Ovary (tissue), 7 donors: ENCODE measurements at regions not wholly inside any gene's neighbourhood (a gene's known extent, or its start where the extent isn't known, plus 50 kb on each side); places are given as distances from the start of the nearest gene placed in this dataset.

Experiments
- DNase-seq, 5 donors: peaks; one replicate each; pipeline ENCODE4 v3.0.0-alpha.2; 2019 to 2020
- H3K27ac ChIP-seq, 2 donors: fragments of 200-600 bp; one replicate each; pipeline versions ENCODE4 v1.5.1 to v1.8.0; 2019 to 2022
- H3K27me3 ChIP-seq: fragments of 200-600 bp; one replicate; pipeline ENCODE4 v1.8.0; 2022
- H3K36me3 ChIP-seq: fragments of 200-600 bp; sonication (generic); one replicate; pipeline ENCODE4 v1.5.1; 2019
- H3K4me1 ChIP-seq: one replicate; pipeline ENCODE4 v1.8.1; 2013; ENCODE audit warnings: mild to moderate bottlenecking, moderate library complexity; ENCODE audit not compliant: insufficient read depth
- H3K4me3 ChIP-seq: fragments of 200-600 bp; sonication (generic); one replicate; pipeline ENCODE4 v1.5.1; 2017
- H3K9me3 ChIP-seq, 2 donors: fragments of 200-600 bp in 1 of 2; sonication (generic) in 1 of 2; one replicate each; pipeline versions ENCODE4 v1.5.1 to v1.8.1; 2013 to 2019; ENCODE audit warnings: mild to moderate bottlenecking in 1 of 2, moderate library complexity in 1 of 2
- EP300 ChIP-seq: sonication (generic); formaldehyde crosslinking; IDR thresholded peaks from one replicate; pipeline ENCODE4 v1.6.1; 2017; ENCODE audit warnings: antibody characterized with exemption
- POLR2A ChIP-seq: fragments of 450-650 bp; IDR thresholded peaks from one replicate; pipeline ENCODE4 v1.6.1; 2017; ENCODE audit warnings: antibody characterized with exemption, mild to moderate bottlenecking, moderate library complexity
- WGBS, 3 donors: extraction: QIAGEN DNeasy Blood & Tissue Kit in 1 of 3; methylation state at CpG; one replicate each; pipeline versions ENCODE4 v1.1.5 to v1.1.7; 2013 to 2017; 5-methylcytosine and 5-hydroxymethylcytosine counted together
- intact Hi-C, 4 donors: fragments of 100-400 bp; cut with DNase I; formaldehyde crosslinking; loops; one replicate each; pipeline versions ENCODE4 v1.11.0 to v1.15.1; 2022 to 2023
- TF ChIP-seq, protein P1 (sequence below), 3 donors: fragments of 450-650 bp in 2 of 3; fragments of 200-600 bp in 1 of 3; IDR thresholded peaks; one replicate each; pipeline versions ENCODE4 v1.5.1 to v1.8.0; 2016 to 2022; ENCODE audit warnings: antibody characterized with exemption in 3 of 3, mild to moderate bottlenecking in 1 of 3
- donor health status: DM: no; HTN: no; CAD: no; lungs with moderate emphysema.
- donor health status: DM: no; HTN: no; CAD: no.
- donor health status: Bipolar disorder and iron deficiency.
- donor health status: DM: no; HTN: no; CAD: no.
- donor health status: DM: yes; HTN: yes; CAD: no.

GRCh38 chr14:71408362-71409030 is 501.2 kb downstream of the PCNX1 start:
- 83 to 93% (median 84%) methylated on average over 7 of the region's 7 CpGs for WGBS, 3 donors
- H3K4me3 ChIP-seq: no peak overlapping the region
- H3K36me3 ChIP-seq: no peaks in the 10 kb centered on the region
- TF ChIP-seq EP300 (no peak), POLR2A (no peak)
- TF ChIP-seq, protein P1, sequence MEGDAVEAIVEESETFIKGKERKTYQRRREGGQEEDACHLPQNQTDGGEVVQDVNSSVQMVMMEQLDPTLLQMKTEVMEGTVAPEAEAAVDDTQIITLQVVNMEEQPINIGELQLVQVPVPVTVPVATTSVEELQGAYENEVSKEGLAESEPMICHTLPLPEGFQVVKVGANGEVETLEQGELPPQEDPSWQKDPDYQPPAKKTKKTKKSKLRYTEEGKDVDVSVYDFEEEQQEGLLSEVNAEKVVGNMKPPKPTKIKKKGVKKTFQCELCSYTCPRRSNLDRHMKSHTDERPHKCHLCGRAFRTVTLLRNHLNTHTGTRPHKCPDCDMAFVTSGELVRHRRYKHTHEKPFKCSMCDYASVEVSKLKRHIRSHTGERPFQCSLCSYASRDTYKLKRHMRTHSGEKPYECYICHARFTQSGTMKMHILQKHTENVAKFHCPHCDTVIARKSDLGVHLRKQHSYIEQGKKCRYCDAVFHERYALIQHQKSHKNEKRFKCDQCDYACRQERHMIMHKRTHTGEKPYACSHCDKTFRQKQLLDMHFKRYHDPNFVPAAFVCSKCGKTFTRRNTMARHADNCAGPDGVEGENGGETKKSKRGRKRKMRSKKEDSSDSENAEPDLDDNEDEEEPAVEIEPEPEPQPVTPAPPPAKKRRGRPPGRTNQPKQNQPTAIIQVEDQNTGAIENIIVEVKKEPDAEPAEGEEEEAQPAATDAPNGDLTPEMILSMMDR (IDR thresholded peaks at IDR 0.05): no peak
- peaks cover 4% of the 10 kb centered on the region for H3K4me1 ChIP-seq
- no peaks in the 10 kb centered on the region for H3K9me3 ChIP-seq
- H3K27me3 ChIP-seq: no peaks in the 10 kb centered on the region
- H3K27ac ChIP-seq: no peak overlapping the region
- intact Hi-C loops: no loop called here
- DNase-seq: no peak

GRCh38 chr14:71410578-71411284 is 503.5 kb downstream of the PCNX1 start:
- no peak for DNase-seq
- 91 to 94% (median 94%) methylated on average over 5 of the region's 5 CpGs for WGBS, 3 donors
- TF ChIP-seq POLR2A: no peak
- TF ChIP-seq, protein P1 (IDR thresholded peaks at IDR 0.05): no peak
- TF ChIP-seq EP300: no peak
- Histone ChIP-seq H3K4me3 (no peak overlapping the region), H3K9me3 (no peaks in the 10 kb centered on the region), H3K36me3 (no peaks in the 10 kb centered on the region), H3K27ac (no peak overlapping the region), H3K4me1 (peaks cover 4% of the 10 kb centered on the region), H3K27me3 (no peaks in the 10 kb centered on the region)
- intact Hi-C loops: no loop called here

GRCh38 chr14:71411285-71411595 is 504.0 kb downstream of the PCNX1 start:
- Histone ChIP-seq H3K36me3 (no peaks in the 10 kb centered on the region), H3K4me1 (peaks cover 4% of the 10 kb centered on the region), H3K9me3 (no peaks in the 10 kb centered on the region), H3K4me3 (no peak overlapping the region), H3K27me3 (no peaks in the 10 kb centered on the region), H3K27ac (no peak overlapping the region)
- intact Hi-C loops: no loop called here
- 36 to 58% (median 36%) methylated on average over 3 of the region's 3 CpGs for WGBS, 3 donors
- TF ChIP-seq POLR2A: no peak
- TF ChIP-seq, protein P1 (IDR thresholded peaks at IDR 0.05): no peak
- no peak for TF ChIP-seq EP300
- DNase-seq: no peak

DNA sequence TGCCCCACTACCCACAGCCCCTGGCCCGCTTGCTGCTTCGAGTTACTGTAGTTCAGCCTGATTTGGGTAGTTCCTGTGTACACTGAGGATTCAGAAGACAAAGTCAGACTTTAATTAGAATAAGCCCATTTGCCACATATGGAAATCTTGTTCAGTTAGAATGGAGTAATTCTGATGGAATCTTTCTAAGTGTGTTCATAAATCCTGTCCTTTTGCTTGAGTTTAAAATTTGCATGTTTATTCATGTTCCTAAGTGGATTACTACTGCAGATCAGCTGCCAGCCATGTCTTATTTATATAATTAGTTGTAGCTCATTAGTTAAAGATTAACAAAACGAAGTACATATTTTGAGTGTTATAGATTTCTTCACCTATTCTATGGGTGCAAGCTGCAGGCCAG is 504.5 kb downstream of the PCNX1 start:
- H3K27ac ChIP-seq: no peak overlapping the region
- 93 to 95% (median 94%) methylated on average over 3 of the region's 3 CpGs for WGBS, 3 donors
- intact Hi-C loops: no loop called here
- no peak for DNase-seq
- H3K4me3 ChIP-seq: no peak overlapping the region
- peaks cover 4% of the 10 kb centered on the region for H3K4me1 ChIP-seq
- H3K36me3 ChIP-seq: no peaks in the 10 kb centered on the region
- no peaks in the 10 kb centered on the region for H3K27me3 ChIP-seq
- TF ChIP-seq, protein P1 (IDR thresholded peaks at IDR 0.05): no peak
- TF ChIP-seq EP300 (no peak), POLR2A (no peak)
- no peaks in the 10 kb centered on the region for H3K9me3 ChIP-seq
